Osteoblast (primary cell): ENCODE measurements at regions not wholly inside any gene's neighbourhood (a gene's known extent, or its start where the extent isn't known, plus 50 kb on each side); places are given as distances from the start of the nearest gene placed in this dataset.

ENCODE experiments used
- DNase-seq: peaks from one replicate; pipeline ENCODE4 v3.0.0; 2011; ENCODE audit warnings: low spot score, mixed read lengths; ENCODE audit not compliant: insufficient read length; ENCODE audit errors: missing footprints
- H2AFZ ChIP-seq: 2 replicates; pipeline ENCODE4 v1.6.0; 2011; ENCODE audit warnings: mild to moderate bottlenecking, low read length
- H3K27ac ChIP-seq: 2 replicates; pipeline ENCODE4 v1.5.1; 2011; ENCODE audit warnings: mild to moderate bottlenecking, low read depth, low read length, moderate library complexity
- H3K27me3 ChIP-seq: 2 replicates; pipeline ENCODE4 v1.6.0; 2012; ENCODE audit warnings: mild to moderate bottlenecking, control low read depth, inconsistent platforms, low read length, moderate library complexity; ENCODE audit not compliant: insufficient read depth
- H3K36me3 ChIP-seq: 2 replicates; pipeline ENCODE4 v1.5.1; 2011; ENCODE audit warnings: mild to moderate bottlenecking, low read length, control low read depth, moderate library complexity; ENCODE audit not compliant: insufficient read depth
- H3K4me1 ChIP-seq: 2 replicates; pipeline ENCODE4 v1.5.1; 2011; ENCODE audit warnings: mild to moderate bottlenecking, low read length, control low read depth, moderate library complexity; ENCODE audit not compliant: insufficient read depth
- H3K4me2 ChIP-seq: 2 replicates; pipeline ENCODE4 v1.6.0; 2011; ENCODE audit warnings: mild to moderate bottlenecking, low read length; ENCODE audit not compliant: insufficient read depth
- H3K4me3 ChIP-seq: fragments of 200-600 bp; sonication (generic); 3 replicates; pipeline ENCODE4 v1.5.1; 2012; ENCODE audit warnings: mild to moderate bottlenecking, low read length, inconsistent platforms; ENCODE audit not compliant: insufficient read depth
- H3K79me2 ChIP-seq: 2 replicates; pipeline ENCODE4 v1.6.0; 2012; ENCODE audit warnings: mild to moderate bottlenecking, low read length, control low read depth, inconsistent platforms; ENCODE audit not compliant: insufficient read depth
- H3K9me3 ChIP-seq: 2 replicates; pipeline ENCODE4 v1.5.1; 2011; ENCODE audit warnings: low read depth, low read length, control low read depth
- H4K20me1 ChIP-seq: 2 replicates; pipeline ENCODE4 v1.6.0; 2012; ENCODE audit warnings: mild to moderate bottlenecking, low read length, control low read depth; ENCODE audit not compliant: insufficient read depth
- TF ChIP-seq, protein P1 (sequence below): IDR thresholded peaks from 2 replicates; pipeline ENCODE4 v1.5.1; 2011; ENCODE audit warnings: mild to moderate bottlenecking, low read depth, low read length, moderate library complexity; ENCODE audit errors: extremely low read depth

DNA sequence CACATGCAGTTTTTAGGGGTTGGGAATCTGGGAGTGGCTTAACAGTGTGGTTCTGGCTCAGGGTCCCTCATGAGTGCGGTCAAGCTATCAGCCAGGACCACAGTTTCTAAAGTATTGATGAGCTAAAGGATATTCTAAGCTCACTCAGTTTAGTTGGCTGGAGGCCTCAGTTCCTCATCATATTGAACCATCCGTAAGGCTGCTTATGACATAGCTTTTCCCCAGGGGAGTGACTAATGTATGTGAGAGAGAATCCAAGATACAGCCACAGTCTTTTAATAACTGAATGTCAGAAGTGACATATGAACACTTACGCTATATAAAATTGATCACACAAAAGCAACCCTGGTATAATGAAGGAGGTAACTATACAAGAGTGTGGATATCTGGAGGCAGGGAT is 245.3 kb downstream of the POLR1F start:
- no peak overlapping the region for H3K4me3 ChIP-seq
- H3K27ac ChIP-seq = no peak overlapping the region
- H3K36me3 ChIP-seq = no peaks in the 10 kb centered on the region
- DNase-seq = no peak
- H4K20me1 ChIP-seq = no peaks in the 10 kb centered on the region
- no peak overlapping the region for H3K4me2 ChIP-seq
- TF ChIP-seq, protein P1, sequence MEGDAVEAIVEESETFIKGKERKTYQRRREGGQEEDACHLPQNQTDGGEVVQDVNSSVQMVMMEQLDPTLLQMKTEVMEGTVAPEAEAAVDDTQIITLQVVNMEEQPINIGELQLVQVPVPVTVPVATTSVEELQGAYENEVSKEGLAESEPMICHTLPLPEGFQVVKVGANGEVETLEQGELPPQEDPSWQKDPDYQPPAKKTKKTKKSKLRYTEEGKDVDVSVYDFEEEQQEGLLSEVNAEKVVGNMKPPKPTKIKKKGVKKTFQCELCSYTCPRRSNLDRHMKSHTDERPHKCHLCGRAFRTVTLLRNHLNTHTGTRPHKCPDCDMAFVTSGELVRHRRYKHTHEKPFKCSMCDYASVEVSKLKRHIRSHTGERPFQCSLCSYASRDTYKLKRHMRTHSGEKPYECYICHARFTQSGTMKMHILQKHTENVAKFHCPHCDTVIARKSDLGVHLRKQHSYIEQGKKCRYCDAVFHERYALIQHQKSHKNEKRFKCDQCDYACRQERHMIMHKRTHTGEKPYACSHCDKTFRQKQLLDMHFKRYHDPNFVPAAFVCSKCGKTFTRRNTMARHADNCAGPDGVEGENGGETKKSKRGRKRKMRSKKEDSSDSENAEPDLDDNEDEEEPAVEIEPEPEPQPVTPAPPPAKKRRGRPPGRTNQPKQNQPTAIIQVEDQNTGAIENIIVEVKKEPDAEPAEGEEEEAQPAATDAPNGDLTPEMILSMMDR = no peak
- H3K4me1 ChIP-seq = no peaks in the 10 kb centered on the region
- no peaks in the 10 kb centered on the region for H3K27me3 ChIP-seq
- H3K9me3 ChIP-seq = no peaks in the 10 kb centered on the region
- H2AFZ ChIP-seq = no peak overlapping the region
- no peaks in the 10 kb centered on the region for H3K79me2 ChIP-seq

DNA sequence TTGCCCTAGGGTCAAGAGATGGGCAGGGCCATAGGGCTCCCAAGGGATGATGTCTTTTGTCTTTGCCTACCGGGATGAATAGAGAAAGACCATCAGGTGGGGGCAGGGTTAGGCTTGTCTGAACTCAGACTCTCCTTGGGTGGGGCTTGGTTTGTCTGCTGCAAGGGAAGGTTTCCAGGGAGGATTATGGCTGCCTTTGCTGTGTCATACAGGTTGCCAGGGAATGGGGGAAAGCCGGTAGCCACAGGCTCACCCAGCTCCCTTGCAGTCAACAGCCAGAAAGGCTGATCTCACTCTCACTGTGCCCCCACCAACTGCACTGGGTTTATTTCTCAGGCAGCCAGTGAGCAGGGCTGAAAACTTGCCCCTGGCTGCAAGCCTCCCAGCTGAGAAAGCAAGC is 253.2 kb downstream of the POLR1F start:
- DNase-seq = peak; percentile 35
- H3K27me3 ChIP-seq = no peaks in the 10 kb centered on the region
- TF ChIP-seq, protein P1 = no peak
- no peaks in the 10 kb centered on the region for H3K79me2 ChIP-seq
- no peak overlapping the region for H3K27ac ChIP-seq
- H3K4me3 ChIP-seq = no peak overlapping the region
- peak overlapping the region; percentile 15 for H2AFZ ChIP-seq
- H3K9me3 ChIP-seq = no peaks in the 10 kb centered on the region
- no peaks in the 10 kb centered on the region for H4K20me1 ChIP-seq
- no peaks in the 10 kb centered on the region for H3K4me1 ChIP-seq
- no peaks in the 10 kb centered on the region for H3K36me3 ChIP-seq
- H3K4me2 ChIP-seq = no peak overlapping the region

DNA sequence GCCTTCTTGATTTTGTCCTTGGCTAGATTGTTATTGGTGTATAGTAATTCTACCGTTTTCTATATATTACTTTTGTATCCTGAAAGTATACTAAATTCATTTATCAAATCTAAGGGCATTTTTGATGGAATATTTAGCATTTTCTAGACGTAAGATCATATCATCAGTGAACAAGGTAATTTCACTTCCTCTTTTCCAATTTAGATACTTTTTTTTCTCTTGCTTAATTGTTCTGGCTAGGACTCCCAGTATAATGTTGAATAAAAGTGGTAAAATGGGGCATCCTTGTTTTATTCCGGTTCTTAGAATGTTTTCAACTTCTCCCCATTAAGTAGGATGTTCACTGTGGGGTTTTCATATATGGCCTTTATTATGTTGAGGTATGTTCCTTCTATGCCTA is 260.7 kb downstream of the POLR1F start:
- DNase-seq = no peak
- Histone ChIP-seq H3K79me2 (no peaks in the 10 kb centered on the region), H3K4me1 (no peaks in the 10 kb centered on the region), H3K4me3 (no peak overlapping the region), H3K27ac (no peak overlapping the region), H4K20me1 (no peaks in the 10 kb centered on the region), H3K36me3 (no peaks in the 10 kb centered on the region), H3K4me2 (no peak overlapping the region), H3K27me3 (no peaks in the 10 kb centered on the region), H3K9me3 (no peaks in the 10 kb centered on the region), H2AFZ (no peak overlapping the region)
- TF ChIP-seq, protein P1 = no peak

DNA sequence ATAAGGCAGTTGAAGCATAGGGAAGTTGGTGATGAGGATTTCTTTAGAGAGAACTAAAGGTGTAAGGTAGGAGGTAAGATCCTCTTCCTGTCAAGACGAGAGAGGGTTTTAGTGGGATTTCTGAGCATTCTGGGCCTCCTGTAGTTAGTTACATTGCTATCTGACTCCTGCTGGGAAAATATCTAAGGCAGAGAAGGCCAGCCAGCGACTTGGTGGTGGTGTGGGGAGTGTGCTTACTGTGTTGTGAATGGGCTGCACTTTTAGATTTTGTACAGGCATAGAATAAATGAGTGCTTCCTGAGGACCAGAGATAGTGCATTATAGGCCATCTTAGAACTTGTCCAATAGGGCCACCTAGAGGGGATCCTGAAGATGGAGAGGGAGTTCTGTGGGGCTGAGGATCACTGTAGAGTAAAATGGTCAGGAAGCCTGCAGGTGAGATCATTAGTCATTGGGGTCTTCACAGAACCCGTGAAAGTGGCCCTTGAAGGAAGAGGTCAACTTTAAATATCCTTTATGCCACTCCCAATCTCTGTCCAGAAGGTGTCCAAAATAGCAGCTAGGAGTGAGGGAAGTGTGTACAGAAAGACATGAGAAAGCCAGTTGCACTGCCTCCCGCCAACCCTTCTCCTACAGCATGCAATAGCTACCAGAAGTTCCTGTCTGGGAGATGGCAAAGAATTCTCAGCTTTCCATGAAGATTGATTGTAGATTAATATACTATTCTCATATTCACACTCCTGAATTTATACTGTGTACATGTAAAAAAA is 266.6 kb downstream of the POLR1F start:
- Histone ChIP-seq H3K79me2 (no peaks in the 10 kb centered on the region), H3K9me3 (no peaks in the 10 kb centered on the region), H3K4me2 (no peak overlapping the region), H2AFZ (peak overlapping the region; percentile 3), H4K20me1 (no peaks in the 10 kb centered on the region), H3K27me3 (no peaks in the 10 kb centered on the region), H3K4me1 (no peaks in the 10 kb centered on the region), H3K36me3 (no peaks in the 10 kb centered on the region), H3K4me3 (no peak overlapping the region), H3K27ac (no peak overlapping the region)
- TF ChIP-seq, protein P1 = peak; percentile 81
- DNase-seq = peak; percentile 78
